ENCODE measurements at regions not wholly inside any gene's neighbourhood (a gene's known extent, or its start where the extent isn't known, plus 50 kb on each side); places are given as distances from the start of the nearest gene placed in this dataset.
"Not testable (repeated sequence)": the region's sequence is repeated elsewhere in the genome, so short reads cannot be mapped to it uniquely, and the experiment has no call there.

GRCh38 chr3:145681181-145681580 lies 479.8 kb downstream of the PLOD2 start:
- Histone ChIP-seq H3K27me3 (ENCODE audit: insufficient read depth, low read length) (no peaks in the 10 kb centered on the region), H3K4me2 (ENCODE audit: low read length) (no peak overlapping the region), H3K36me3 (ENCODE audit: insufficient read depth, low read length) (no peaks in the 10 kb centered on the region), H3F3A (ENCODE audit: insufficient read depth, low read length) (no peaks in the 10 kb centered on the region), H3K9me2 (ENCODE audit: low read depth, low read length) (no peaks in the 10 kb centered on the region), H3K79me2 (ENCODE audit: insufficient read depth, low read length) (no peaks in the 10 kb centered on the region), H3K4me1 (ENCODE audit: insufficient read depth, low read length, severe bottlenecking) (no peaks in the 10 kb centered on the region), H2AFZ (ENCODE audit: low read length) (no peak overlapping the region), H4K20me1 (ENCODE audit: insufficient read depth, low read length) (no peaks in the 10 kb centered on the region), H3K9ac (ENCODE audit: low read length) (no peak overlapping the region), H3K4me3 (ENCODE audit: low read depth, low read length, poor library complexity, severe bottlenecking) (no peak overlapping the region), H3K27ac (ENCODE audit: low read depth, low read length, poor library complexity, severe bottlenecking) (no peak overlapping the region), H3K9me3 (ENCODE audit: low read length) (no peaks in the 10 kb centered on the region)
- TF ChIP-seq CTCF (IDR thresholded peaks at IDR 0.05; ENCODE audit: low read length) = no peak
- no peak for TF ChIP-seq EZH2 (IDR thresholded peaks at IDR 0.05; ENCODE audit: borderline replicate concordance, low read length)

GRCh38 chr3:145687978-145688377 lies 473.0 kb downstream of the PLOD2 start:
- not testable (repeated sequence) for H3K27ac ChIP-seq (ENCODE audit: low read depth, low read length, poor library complexity, severe bottlenecking); H3K4me1 ChIP-seq (ENCODE audit: insufficient read depth, low read length, severe bottlenecking); H3K27me3 ChIP-seq (ENCODE audit: insufficient read depth, low read length); H3F3A ChIP-seq (ENCODE audit: insufficient read depth, low read length); H3K79me2 ChIP-seq (ENCODE audit: insufficient read depth, low read length); H3K36me3 ChIP-seq (ENCODE audit: insufficient read depth, low read length); H3K9me2 ChIP-seq (ENCODE audit: low read depth, low read length); H3K9ac ChIP-seq (ENCODE audit: low read length); H2AFZ ChIP-seq (ENCODE audit: low read length); H4K20me1 ChIP-seq (ENCODE audit: insufficient read depth, low read length); H3K4me3 ChIP-seq (ENCODE audit: low read depth, low read length, poor library complexity, severe bottlenecking); H3K9me3 ChIP-seq (ENCODE audit: low read length); H3K4me2 ChIP-seq (ENCODE audit: low read length)

GRCh38 chr3:145692751-145693150 lies 468.2 kb downstream of the PLOD2 start:
- Histone ChIP-seq H3K4me2 (ENCODE audit: low read length) (no peak overlapping the region), H3K27ac (ENCODE audit: low read depth, low read length, poor library complexity, severe bottlenecking) (no peak overlapping the region), H3K36me3 (ENCODE audit: insufficient read depth, low read length) (no peaks in the 10 kb centered on the region), H3K9me3 (ENCODE audit: low read length) (no peaks in the 10 kb centered on the region), H3K4me3 (ENCODE audit: low read depth, low read length, poor library complexity, severe bottlenecking) (no peak overlapping the region), H3K4me1 (ENCODE audit: insufficient read depth, low read length, severe bottlenecking) (no peaks in the 10 kb centered on the region), H3K9me2 (ENCODE audit: low read depth, low read length) (no peaks in the 10 kb centered on the region), H3F3A (ENCODE audit: insufficient read depth, low read length) (no peaks in the 10 kb centered on the region), H2AFZ (ENCODE audit: low read length) (no peak overlapping the region), H3K79me2 (ENCODE audit: insufficient read depth, low read length) (no peaks in the 10 kb centered on the region), H4K20me1 (ENCODE audit: insufficient read depth, low read length) (no peaks in the 10 kb centered on the region), H3K27me3 (ENCODE audit: insufficient read depth, low read length) (no peaks in the 10 kb centered on the region), H3K9ac (ENCODE audit: low read length) (no peak overlapping the region)
- TF ChIP-seq EZH2 (IDR thresholded peaks at IDR 0.05; ENCODE audit: borderline replicate concordance, low read length) (no peak), CTCF (IDR thresholded peaks at IDR 0.05; ENCODE audit: low read length) (no peak)

GRCh38 chr3:145696011-145696410 lies 465.0 kb downstream of the PLOD2 start:
- H3K27me3 ChIP-seq (ENCODE audit: insufficient read depth, low read length) = no peaks in the 10 kb centered on the region
- H3K27ac ChIP-seq (ENCODE audit: low read depth, low read length, poor library complexity, severe bottlenecking) = no peak overlapping the region
- H3K79me2 ChIP-seq (ENCODE audit: insufficient read depth, low read length) = no peaks in the 10 kb centered on the region
- no peaks in the 10 kb centered on the region for H3K4me1 ChIP-seq (ENCODE audit: insufficient read depth, low read length, severe bottlenecking)
- no peak overlapping the region for H3K9ac ChIP-seq (ENCODE audit: low read length)
- H2AFZ ChIP-seq (ENCODE audit: low read length) = no peak overlapping the region
- no peak for TF ChIP-seq CTCF (IDR thresholded peaks at IDR 0.05; ENCODE audit: low read length)
- TF ChIP-seq EZH2 (IDR thresholded peaks at IDR 0.05; ENCODE audit: borderline replicate concordance, low read length) = no peak
- H4K20me1 ChIP-seq (ENCODE audit: insufficient read depth, low read length) = no peaks in the 10 kb centered on the region
- no peaks in the 10 kb centered on the region for H3F3A ChIP-seq (ENCODE audit: insufficient read depth, low read length)
- no peaks in the 10 kb centered on the region for H3K9me3 ChIP-seq (ENCODE audit: low read length)
- no peaks in the 10 kb centered on the region for H3K36me3 ChIP-seq (ENCODE audit: insufficient read depth, low read length)
- no peak overlapping the region for H3K4me2 ChIP-seq (ENCODE audit: low read length)
- H3K4me3 ChIP-seq (ENCODE audit: low read depth, low read length, poor library complexity, severe bottlenecking) = no peak overlapping the region
- H3K9me2 ChIP-seq (ENCODE audit: low read depth, low read length) = no peaks in the 10 kb centered on the region
